NB4 (cell line): ENCODE measurements at regions not wholly inside any gene's neighbourhood (a gene's known extent, or its start where the extent isn't known, plus 50 kb on each side); places are given as distances from the start of the nearest gene placed in this dataset.
A peak's percentile ranks its signal among the peaks of the same experiment; 100 is the strongest.

Source experiments
- DNase-seq: peaks from one replicate; pipeline ENCODE4 v3.0.0; 2010; ENCODE audit warnings: low read depth
- H3K4me3 ChIP-seq: one replicate; pipeline ENCODE4 v1.5.1; 2011; ENCODE audit warnings: mild to moderate bottlenecking, low read depth, low read length, moderate library complexity
- MYC ChIP-seq: IDR thresholded peaks from 2 replicates; pipeline ENCODE4 v1.6.1; 2011; ENCODE audit warnings: low read depth, low read length
- POLR2A ChIP-seq: IDR thresholded peaks from 2 replicates; pipeline ENCODE4 v1.6.1; 2011; ENCODE audit warnings: mild to moderate bottlenecking; ENCODE audit not compliant: insufficient read length; ENCODE audit errors: extremely low read depth
- TF ChIP-seq, protein P1 (sequence below): IDR thresholded peaks from 2 replicates; pipeline ENCODE4 v1.6.1; 2011; ENCODE audit warnings: low read depth, low read length
- TF ChIP-seq, protein P2 (sequence below): IDR thresholded peaks from one replicate; pipeline ENCODE4 v1.5.1; 2012; ENCODE audit warnings: low read depth, low read length

DNA sequence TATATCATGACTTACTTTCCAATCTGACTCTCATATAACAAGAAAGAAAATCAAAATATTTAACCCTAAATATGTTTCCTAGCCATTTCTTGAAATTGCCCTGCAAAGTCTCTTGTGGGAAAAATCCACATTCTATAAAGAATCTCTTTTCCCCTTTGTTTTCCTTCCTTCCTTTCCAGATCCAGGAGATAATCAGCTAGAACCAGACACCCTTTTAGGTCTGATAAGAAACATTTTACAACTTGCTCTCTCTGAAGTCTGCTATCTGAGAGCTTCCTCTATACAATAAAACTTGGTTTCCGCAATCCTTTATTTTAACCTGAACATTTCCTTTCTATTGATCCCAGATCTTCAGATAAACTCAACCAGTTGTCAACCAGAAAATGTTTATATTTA lies 100.5 kb upstream of the RNU6-1 start:
- no peak overlapping the region for H3K4me3 ChIP-seq
- TF ChIP-seq MYC: no peak
- DNase-seq: no peak

DNA sequence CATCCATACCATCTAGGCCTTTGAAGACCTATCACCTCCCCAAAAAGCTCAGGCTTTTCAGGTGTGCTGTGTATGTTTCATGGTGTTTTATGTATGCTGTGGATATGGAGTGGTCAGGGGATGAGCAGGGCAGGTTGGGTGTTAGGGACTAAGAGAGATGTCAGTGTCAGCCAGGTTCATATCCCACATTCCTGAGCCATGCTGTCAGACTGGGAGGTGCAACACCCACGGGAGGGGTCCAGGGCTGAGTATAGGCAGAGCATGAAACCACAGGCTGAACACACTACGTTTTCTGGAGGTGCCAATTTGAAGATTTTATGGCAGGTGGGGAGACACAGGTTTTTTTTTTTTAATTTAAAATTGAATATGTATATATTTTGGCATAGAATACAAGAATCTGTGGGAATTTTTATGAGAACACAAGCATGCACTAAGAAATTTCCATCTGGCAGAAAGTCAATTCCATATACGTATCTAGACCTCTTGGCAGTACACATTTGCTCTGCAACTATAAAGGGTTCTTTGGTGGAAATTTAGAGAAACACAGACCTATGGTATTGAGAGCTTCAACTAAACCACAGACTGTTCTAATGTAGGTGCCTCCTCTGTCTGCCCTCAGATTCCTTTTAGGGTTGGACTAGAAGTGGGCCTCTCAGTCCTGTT lies 101.9 kb upstream of the RNU6-1 start:
- no peak for TF ChIP-seq MYC
- no peak overlapping the region for H3K4me3 ChIP-seq
- no peak for DNase-seq

DNA sequence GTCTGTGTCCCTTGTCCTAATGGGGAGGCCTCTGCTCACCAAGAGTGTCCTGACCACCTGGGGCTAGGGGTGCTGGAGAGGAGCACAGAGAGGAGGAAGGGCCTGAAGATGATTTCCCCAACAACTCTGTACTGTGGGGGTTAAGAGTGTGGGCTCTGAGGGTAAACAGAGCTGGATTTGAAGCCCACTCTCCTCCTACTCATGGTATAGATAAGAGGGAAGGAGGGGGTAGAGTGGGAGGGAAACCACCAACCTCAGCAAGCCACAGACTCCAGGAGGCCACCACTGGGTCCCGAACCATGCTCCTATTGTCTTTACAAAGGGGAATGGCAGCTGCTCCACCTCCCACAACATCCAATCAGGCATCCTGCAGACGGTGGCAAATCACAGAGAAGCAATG lies 103.6 kb upstream of the RNU6-1 start:
- no peak for DNase-seq
- TF ChIP-seq, protein P1, sequence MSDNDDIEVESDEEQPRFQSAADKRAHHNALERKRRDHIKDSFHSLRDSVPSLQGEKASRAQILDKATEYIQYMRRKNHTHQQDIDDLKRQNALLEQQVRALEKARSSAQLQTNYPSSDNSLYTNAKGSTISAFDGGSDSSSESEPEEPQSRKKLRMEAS: no peak
- TF ChIP-seq POLR2A (no peak), MYC (no peak)
- TF ChIP-seq, protein P2, sequence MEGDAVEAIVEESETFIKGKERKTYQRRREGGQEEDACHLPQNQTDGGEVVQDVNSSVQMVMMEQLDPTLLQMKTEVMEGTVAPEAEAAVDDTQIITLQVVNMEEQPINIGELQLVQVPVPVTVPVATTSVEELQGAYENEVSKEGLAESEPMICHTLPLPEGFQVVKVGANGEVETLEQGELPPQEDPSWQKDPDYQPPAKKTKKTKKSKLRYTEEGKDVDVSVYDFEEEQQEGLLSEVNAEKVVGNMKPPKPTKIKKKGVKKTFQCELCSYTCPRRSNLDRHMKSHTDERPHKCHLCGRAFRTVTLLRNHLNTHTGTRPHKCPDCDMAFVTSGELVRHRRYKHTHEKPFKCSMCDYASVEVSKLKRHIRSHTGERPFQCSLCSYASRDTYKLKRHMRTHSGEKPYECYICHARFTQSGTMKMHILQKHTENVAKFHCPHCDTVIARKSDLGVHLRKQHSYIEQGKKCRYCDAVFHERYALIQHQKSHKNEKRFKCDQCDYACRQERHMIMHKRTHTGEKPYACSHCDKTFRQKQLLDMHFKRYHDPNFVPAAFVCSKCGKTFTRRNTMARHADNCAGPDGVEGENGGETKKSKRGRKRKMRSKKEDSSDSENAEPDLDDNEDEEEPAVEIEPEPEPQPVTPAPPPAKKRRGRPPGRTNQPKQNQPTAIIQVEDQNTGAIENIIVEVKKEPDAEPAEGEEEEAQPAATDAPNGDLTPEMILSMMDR: no peak
- H3K4me3 ChIP-seq: no peak overlapping the region

DNA sequence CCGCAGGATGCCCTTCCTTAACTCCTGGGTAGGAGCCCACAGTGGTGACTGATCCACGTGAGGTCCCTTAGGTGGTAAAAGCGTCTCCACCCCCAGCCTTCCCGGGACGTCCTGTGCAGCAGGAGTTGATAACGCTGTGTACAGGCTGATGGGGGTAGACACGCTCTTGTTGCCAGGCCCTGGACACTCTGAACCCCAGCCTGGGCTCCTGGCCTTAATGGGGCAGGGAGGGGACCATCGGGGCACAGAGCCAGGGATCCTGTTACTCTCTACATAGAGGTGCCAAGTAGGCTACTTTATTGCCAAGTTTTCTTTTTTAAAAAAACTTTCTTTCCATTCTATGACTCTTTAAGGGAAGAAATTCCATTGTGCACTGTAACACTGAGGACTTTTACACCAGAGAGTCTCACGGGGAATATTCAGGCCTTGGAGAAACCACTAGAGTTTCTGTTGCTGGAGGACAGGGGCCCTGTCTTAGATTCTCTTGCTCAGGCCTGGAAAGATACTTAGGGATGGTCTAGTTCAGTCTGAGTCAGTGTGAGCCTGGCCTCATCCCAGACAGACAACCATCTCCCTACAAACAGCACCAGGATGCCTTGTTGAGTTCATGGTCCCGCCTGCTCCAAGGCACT lies 104.3 kb upstream of the RNU6-1 start:
- TF ChIP-seq POLR2A (no peak), MYC (no peak)
- TF ChIP-seq, protein P2: no peak
- TF ChIP-seq, protein P1: no peak
- H3K4me3 ChIP-seq: no peak overlapping the region
- no peak for DNase-seq

DNA sequence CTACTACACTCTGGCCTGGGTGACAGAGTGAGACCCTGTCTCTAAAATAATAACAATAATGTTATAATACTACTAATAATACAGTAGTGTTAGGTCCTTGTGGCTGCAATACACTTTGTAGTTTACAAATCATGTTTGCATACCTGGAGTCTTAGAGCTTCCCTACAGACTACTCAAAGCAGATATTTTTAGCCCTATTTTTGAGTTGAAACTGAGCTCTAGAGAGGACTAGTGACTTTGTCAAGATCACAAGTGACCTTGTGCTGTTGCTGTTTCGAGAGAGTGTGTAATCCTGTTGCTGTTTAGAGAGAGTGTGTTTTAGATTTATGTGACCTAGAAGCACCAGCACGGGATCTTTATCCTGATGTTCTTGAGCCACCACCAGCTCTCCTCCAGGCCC lies 105.3 kb upstream of the RNU6-1 start:
- no peak for DNase-seq
- TF ChIP-seq, protein P2: no peak
- TF ChIP-seq, protein P1: no peak
- TF ChIP-seq MYC (no peak), POLR2A (no peak)
- H3K4me3 ChIP-seq: no peak overlapping the region

DNA sequence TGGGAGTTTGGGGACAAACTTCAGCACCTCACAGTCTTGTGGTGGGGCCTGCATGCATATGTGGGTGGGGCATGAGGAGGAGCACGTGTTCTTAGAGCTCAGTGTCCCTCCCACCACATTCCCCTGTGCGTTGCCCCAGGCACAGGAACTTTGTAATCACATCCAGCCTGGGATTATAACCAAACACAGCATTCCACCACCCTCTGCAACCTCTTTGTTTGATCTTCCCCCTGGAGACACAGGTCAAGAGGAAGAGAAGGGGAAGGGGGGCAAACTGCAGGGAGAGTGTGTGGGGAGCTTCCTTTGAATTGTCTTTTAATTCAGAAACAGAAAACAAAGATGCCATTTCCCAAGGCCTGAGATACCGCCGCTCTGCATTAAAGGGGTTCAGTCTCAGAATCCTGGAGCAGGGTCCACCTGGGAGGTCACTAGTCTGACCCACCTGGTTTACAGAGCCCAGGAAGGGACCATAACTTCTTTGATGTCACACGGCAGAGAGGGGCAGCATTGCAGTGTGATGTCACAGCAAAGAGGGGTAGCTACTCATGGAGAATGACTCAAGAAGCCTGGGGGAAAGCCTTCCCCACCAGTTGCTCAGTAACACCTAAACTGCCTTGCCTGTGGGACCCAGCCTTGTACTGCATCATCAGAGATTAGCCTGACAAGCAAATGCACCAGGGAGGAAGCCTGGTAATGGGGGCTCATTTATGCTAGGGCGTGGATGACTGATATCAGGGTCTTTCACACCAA lies 106.3 kb upstream of the RNU6-1 start:
- TF ChIP-seq, protein P2: no peak
- TF ChIP-seq, protein P1: peak; percentile 82
- TF ChIP-seq MYC: no peak
- peak; percentile 25 for DNase-seq
- H3K4me3 ChIP-seq: no peak overlapping the region

DNA sequence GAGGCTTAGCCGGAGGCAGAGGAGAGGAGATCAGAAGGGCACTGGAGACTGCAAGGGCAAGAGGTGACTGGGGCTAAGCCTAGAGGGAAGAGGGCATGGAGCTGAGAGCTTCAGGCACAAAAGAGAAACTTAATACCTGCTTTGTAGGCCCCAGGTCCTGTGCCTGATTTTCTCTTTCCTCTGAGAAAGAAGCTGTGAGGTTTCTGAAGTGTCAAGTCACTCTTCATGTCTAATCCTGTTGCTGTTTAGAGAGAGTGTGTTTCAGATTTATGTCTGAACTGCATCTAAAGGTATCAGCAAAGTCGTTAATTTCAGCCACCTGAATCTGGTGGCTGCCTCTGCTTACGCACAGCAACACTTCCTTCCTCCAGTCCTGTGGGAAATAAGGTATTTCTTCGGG lies 106.9 kb upstream of the RNU6-1 start:
- H3K4me3 ChIP-seq: no peak overlapping the region
- no peak for DNase-seq
- TF ChIP-seq MYC (no peak), POLR2A (no peak)
- TF ChIP-seq, protein P2: no peak
- TF ChIP-seq, protein P1: no peak
